Ovary (tissue), 3 donors: ENCODE measurements at regions not wholly inside any gene's neighbourhood (a gene's known extent, or its start where the extent isn't known, plus 50 kb on each side); places are given as distances from the start of the nearest gene placed in this dataset.

Experiments used
- CTCF ChIP-seq, 3 donors: fragments of 450-650 bp in 2 of 3; fragments of 200-600 bp in 1 of 3; IDR thresholded peaks; one replicate each; pipeline versions ENCODE4 v1.5.1 to v1.8.0; 2016 to 2022; ENCODE audit warnings: antibody characterized with exemption in 3 of 3, mild to moderate bottlenecking in 1 of 3
- EP300 ChIP-seq: sonication (generic); formaldehyde crosslinking; IDR thresholded peaks from one replicate; pipeline ENCODE4 v1.6.1; 2017; ENCODE audit warnings: antibody characterized with exemption
- POLR2A ChIP-seq: fragments of 450-650 bp; IDR thresholded peaks from one replicate; pipeline ENCODE4 v1.6.1; 2017; ENCODE audit warnings: antibody characterized with exemption, mild to moderate bottlenecking, moderate library complexity
- donor health status: DM: no; HTN: no; CAD: no.

DNA sequence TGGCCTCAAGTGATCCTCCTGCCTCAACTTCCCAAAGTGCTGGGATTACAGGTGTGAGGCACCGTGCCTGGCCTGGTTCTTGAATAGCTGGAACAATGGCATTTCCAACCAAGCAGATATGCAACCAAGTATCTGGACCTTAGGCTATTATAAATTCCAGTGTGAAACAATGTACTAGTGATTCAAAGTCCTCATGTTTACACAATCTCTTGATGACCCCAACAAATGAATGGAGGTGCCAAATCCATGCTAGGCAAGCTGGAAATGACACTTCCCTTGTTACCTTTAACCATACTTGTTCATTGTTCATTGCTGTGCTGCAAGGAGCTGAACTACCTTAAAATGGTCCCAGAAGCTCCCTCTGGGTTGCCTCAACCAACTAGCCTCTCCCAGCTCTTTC is 282.2 kb upstream of the KLF14 start:
- TF ChIP-seq CTCF (IDR thresholded peaks at IDR 0.05) (no peak), EP300 (no peak), POLR2A (no peak)
